ENCODE measurements at regions not wholly inside any gene's neighbourhood (a gene's known extent, or its start where the extent isn't known, plus 50 kb on each side); places are given as distances from the start of the nearest gene placed in this dataset.
"Not testable (repeated sequence)": the region's sequence is repeated elsewhere in the genome, so short reads cannot be mapped to it uniquely, and the experiment has no call there.

DNA sequence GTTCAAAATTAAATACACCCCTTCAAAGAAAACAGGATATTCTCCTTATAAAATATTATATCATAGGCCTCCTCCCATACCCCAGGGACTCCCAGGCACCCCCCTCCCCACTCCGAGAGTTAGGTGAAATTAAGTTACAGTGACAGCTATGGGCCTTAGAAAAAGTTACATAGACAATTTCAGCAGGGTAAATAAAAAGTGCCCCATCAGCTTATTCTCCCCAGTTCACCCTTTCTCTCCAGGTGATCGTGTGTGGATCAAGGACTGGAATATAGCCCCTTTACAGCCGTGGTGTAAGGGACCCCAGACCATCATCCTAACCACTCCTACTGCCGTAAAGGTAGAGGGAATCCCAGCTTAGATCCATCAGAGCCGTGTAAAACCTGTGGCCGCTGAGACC, 147.6 kb upstream of the FGF16 start:
- no peak for DNase-seq (ENCODE audit: low spot score in 2 of 2)
- H3K4me3 ChIP-seq, result no peak overlapping the region
- no peak overlapping the region for H3K27ac ChIP-seq
- 80 to 83% methylated on average over 6 of the region's 6 CpGs for WGBS, 2 donors
- H3K9me3 ChIP-seq, result peaks cover 0 to 8% (median 0%) of the 10 kb centered on the region in 4 donors
- no peak for TF ChIP-seq POLR2A (IDR thresholded peaks at IDR 0.05)
- TF ChIP-seq EP300 (IDR thresholded peaks at IDR 0.05), result no peak
- TF ChIP-seq, protein P1, sequence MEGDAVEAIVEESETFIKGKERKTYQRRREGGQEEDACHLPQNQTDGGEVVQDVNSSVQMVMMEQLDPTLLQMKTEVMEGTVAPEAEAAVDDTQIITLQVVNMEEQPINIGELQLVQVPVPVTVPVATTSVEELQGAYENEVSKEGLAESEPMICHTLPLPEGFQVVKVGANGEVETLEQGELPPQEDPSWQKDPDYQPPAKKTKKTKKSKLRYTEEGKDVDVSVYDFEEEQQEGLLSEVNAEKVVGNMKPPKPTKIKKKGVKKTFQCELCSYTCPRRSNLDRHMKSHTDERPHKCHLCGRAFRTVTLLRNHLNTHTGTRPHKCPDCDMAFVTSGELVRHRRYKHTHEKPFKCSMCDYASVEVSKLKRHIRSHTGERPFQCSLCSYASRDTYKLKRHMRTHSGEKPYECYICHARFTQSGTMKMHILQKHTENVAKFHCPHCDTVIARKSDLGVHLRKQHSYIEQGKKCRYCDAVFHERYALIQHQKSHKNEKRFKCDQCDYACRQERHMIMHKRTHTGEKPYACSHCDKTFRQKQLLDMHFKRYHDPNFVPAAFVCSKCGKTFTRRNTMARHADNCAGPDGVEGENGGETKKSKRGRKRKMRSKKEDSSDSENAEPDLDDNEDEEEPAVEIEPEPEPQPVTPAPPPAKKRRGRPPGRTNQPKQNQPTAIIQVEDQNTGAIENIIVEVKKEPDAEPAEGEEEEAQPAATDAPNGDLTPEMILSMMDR (IDR thresholded peaks at IDR 0.05), result no peak
- H3K36me3 ChIP-seq, result no peaks in the 10 kb centered on the region
- no peaks in the 10 kb centered on the region for H3K4me1 ChIP-seq
- no peaks in the 10 kb centered on the region for H3K27me3 ChIP-seq

DNA sequence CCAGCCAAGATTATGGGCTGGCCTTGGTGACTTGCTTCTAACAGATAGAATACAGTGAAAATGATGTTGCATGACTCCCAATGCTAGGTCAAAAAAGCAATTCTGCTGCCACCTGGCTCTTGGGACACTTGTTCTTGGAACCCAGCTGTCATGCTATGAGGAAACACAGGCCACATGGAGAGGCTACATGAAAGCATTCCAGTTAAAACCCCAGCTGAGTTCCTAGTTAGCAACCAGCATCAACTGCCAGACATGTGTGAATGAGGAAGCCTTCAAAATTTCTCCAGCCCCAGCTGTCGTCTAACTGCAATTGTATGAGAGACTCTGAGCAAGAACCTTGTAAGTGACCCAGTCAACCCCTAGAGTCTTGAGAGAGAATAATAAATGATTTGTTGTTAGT, 105.2 kb upstream of the FGF16 start:
- 19 to 36% methylated on average over 1 of the region's 1 CpG for WGBS, 2 donors
- Histone ChIP-seq H3K36me3 (no peaks in the 10 kb centered on the region), H3K27ac (no peak overlapping the region), H3K9me3 (no peaks in the 10 kb centered on the region), H3K4me1 (no peaks in the 10 kb centered on the region), H3K4me3 (no peak overlapping the region), H3K27me3 (no peaks in the 10 kb centered on the region)
- DNase-seq (ENCODE audit: low spot score in 2 of 2), result no peak
- TF ChIP-seq, protein P1 (IDR thresholded peaks at IDR 0.05), result no peak
- TF ChIP-seq EP300 (IDR thresholded peaks at IDR 0.05), result no peak
- no peak for TF ChIP-seq POLR2A (IDR thresholded peaks at IDR 0.05)

DNA sequence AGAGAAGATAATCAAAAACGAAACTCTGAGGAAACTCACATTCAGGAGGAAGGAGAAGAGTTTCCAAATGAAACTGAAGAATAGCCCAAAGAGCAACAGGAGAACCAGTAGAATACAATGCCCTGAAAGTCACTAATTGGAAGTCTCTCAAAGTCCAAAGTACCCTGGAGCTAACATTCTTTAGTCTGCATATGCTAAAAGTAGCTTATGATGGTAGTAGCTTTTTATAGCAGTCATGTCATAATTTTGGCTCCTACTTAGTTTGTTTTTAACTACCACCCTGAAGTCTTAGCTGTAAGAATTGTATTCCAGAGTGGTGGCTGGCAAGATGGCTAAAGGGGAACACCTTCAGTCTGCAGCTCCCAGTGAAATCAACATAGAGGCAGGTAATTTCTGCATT, 100.3 kb upstream of the FGF16 start:
- no peaks in the 10 kb centered on the region for H3K27me3 ChIP-seq
- 45 to 70% methylated on average over 1 of the region's 1 CpG for WGBS, 2 donors
- DNase-seq (ENCODE audit: low spot score in 2 of 2), result no peak
- no peak overlapping the region for H3K4me3 ChIP-seq
- no peaks in the 10 kb centered on the region for H3K36me3 ChIP-seq
- peaks cover 0 to 5% (median 0%) of the 10 kb centered on the region in 4 donors for H3K9me3 ChIP-seq
- no peaks in the 10 kb centered on the region for H3K4me1 ChIP-seq
- H3K27ac ChIP-seq, result no peak overlapping the region
- TF ChIP-seq, protein P1 (IDR thresholded peaks at IDR 0.05), result no peak
- no peak for TF ChIP-seq EP300 (IDR thresholded peaks at IDR 0.05)
- TF ChIP-seq POLR2A (IDR thresholded peaks at IDR 0.05), result no peak

DNA sequence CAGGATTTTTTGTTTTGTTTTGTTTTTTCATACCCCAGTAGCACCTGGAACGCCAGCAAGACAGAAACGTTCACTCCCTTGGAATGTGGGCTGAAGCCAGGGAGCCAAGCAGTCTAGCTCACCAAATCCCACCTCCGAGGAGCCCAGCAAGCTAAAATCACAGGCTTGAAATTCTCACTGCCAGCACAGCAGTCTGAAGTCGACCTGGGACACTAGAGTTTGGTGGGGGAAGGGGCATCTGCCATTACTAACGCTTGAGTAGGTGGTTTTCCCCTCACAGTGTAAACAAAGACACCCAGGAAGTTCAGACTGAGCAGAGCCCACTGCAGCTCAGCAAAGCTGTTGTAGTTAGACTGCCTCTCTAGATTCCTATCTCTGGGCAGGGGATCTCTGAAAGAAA, 99.6 kb upstream of the FGF16 start:
- TF ChIP-seq, protein P1 (IDR thresholded peaks at IDR 0.05), result no peak
- no peak for TF ChIP-seq POLR2A (IDR thresholded peaks at IDR 0.05)
- no peak for TF ChIP-seq EP300 (IDR thresholded peaks at IDR 0.05)
- no peaks in the 10 kb centered on the region for H3K4me1 ChIP-seq
- 30 to 39% methylated on average over 2 to 5 of the region's 5 CpGs for WGBS, 2 donors
- no peak overlapping the region for H3K27ac ChIP-seq
- H3K9me3 ChIP-seq, result peaks cover 0 to 5% (median 0%) of the 10 kb centered on the region in 4 donors
- H3K36me3 ChIP-seq, result no peaks in the 10 kb centered on the region
- no peaks in the 10 kb centered on the region for H3K27me3 ChIP-seq
- H3K4me3 ChIP-seq, result no peak overlapping the region
- no peak for DNase-seq (ENCODE audit: low spot score in 2 of 2)

DNA sequence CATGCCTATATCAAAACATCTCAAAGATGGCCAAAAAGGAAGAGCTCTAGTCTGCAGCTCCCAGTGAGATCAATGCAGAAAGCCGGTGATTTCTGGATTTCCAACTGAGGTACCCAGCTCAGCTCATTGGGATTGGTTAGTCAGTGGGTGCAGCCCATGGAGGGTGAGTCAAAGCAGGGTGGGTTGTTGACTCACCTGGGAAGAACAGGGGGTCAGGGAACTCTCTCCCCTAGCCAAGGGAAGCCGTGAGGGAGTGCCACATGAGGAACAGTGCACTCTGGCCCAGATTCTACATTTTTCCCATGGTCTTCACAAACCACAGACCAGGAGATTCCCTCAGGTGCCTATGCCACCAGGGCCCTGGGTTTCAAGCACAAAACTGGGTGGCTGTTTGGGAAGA, 57.3 kb upstream of the FGF16 start:
- H3K4me3 ChIP-seq, result no peak overlapping the region
- H3K4me1 ChIP-seq, result no peaks in the 10 kb centered on the region
- no peak for DNase-seq (ENCODE audit: low spot score in 2 of 2)
- H3K27ac ChIP-seq, result no peak overlapping the region
- H3K36me3 ChIP-seq, result no peaks in the 10 kb centered on the region
- TF ChIP-seq EP300 (IDR thresholded peaks at IDR 0.05) (no peak), POLR2A (IDR thresholded peaks at IDR 0.05) (no peak)
- TF ChIP-seq, protein P1 (IDR thresholded peaks at IDR 0.05), result no peak
- H3K27me3 ChIP-seq, result no peaks in the 10 kb centered on the region
- H3K9me3 ChIP-seq, result no peaks in the 10 kb centered on the region
- 47 to 100% methylated on average over 2 of the region's 2 CpGs for WGBS, 2 donors

DNA sequence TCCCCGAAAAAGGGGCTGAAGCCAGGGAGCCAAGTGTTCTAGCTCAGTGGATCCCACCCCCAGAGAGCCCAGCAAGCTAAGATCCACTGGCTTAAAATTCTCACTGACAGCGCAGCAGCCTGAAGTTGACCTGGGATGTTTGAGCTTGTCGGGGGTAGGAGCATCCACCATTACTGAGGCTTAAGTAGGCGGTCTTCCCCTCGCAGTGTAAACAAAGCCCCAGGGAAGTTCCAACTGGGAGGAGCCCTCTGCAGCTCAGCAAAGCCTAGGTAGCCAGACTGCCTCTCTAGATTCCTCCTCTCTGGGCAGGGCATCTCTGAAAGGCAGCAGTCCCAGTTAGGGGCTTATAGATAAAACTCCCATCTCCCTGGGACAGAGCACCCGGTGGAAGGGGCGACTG, 56.8 kb upstream of the FGF16 start:
- not testable (repeated sequence) for DNase-seq (ENCODE audit: low spot score in 2 of 2); H3K36me3 ChIP-seq; H3K4me3 ChIP-seq; H3K9me3 ChIP-seq; H3K4me1 ChIP-seq; H3K27ac ChIP-seq; H3K27me3 ChIP-seq
- 87 to 92% methylated on average over 2 of the region's 7 CpGs for whole genome bisulfite sequencing, 2 donors

All from tibial nerve (tissue), 4 donors.